ENCODE measurements at regions not wholly inside any gene's neighbourhood (a gene's known extent, or its start where the extent isn't known, plus 50 kb on each side); places are given as distances from the start of the nearest gene placed in this dataset.

GRCh38 chr6:166057431-166057830 lies 110.2 kb downstream of the TBXT start:
- 48% methylated on average over 2 of the region's 2 CpGs for WGBS
- no peaks in the 10 kb centered on the region for H3K36me3 ChIP-seq (ENCODE audit: control insufficient read depth in 4 of 4, insufficient read depth in 3 of 4, low read depth in 1 of 4, low read length in 3 of 4)

GRCh38 chr6:166056637-166057036 lies 111.0 kb downstream of the TBXT start:
- Histone ChIP-seq H3K4me1 (ENCODE audit: control insufficient read depth in 4 of 4, insufficient read depth in 4 of 4, low read length in 3 of 4) (no peaks in the 10 kb centered on the region), H3K27ac (ENCODE audit: low read depth in 1 of 2, low read length in 2 of 2) (no peak overlapping the region), H3K4me3 (ENCODE audit: low read depth in 1 of 3, low read length in 3 of 3) (no peak overlapping the region), H3K9ac (ENCODE audit: low read depth in 1 of 2, low read length in 2 of 2) (no peak overlapping the region), H3K36me3 (ENCODE audit: control insufficient read depth in 4 of 4, insufficient read depth in 3 of 4, low read depth in 1 of 4, low read length in 3 of 4) (no peaks in the 10 kb centered on the region), H3K9me3 (ENCODE audit: control insufficient read depth in 4 of 4, low read length in 3 of 4) (peaks cover 2 to 10% (median 5%) of the 10 kb centered on the region in 4 donors), H3K27me3 (ENCODE audit: control insufficient read depth in 4 of 4, insufficient read depth in 4 of 4, low read length in 3 of 4) (no peaks in the 10 kb centered on the region)
- no peak for DNase-seq (ENCODE audit: low spot score)
- TF ChIP-seq FOXA1 (IDR thresholded peaks at IDR 0.05), result no peak
- no peak for TF ChIP-seq RXRA (IDR thresholded peaks at IDR 0.05)
- no peak for TF ChIP-seq SP1 (IDR thresholded peaks at IDR 0.05)
- TF ChIP-seq ZBTB33 (IDR thresholded peaks at IDR 0.05), result no peak
- TF ChIP-seq YY1 (IDR thresholded peaks at IDR 0.05), result no peak
- TF ChIP-seq MAX (IDR thresholded peaks at IDR 0.05), result no peak
- no peak for TF ChIP-seq TAF1 (conservative IDR thresholded peaks at IDR 0.05)
- TF ChIP-seq ATF3 (IDR thresholded peaks at IDR 0.05), result no peak
- no peak for TF ChIP-seq EGR1 (IDR thresholded peaks at IDR 0.05; ENCODE audit: low read depth in 2 of 2)
- no peak for TF ChIP-seq HNF4A (conservative IDR thresholded peaks at IDR 0.05)
- TF ChIP-seq CTCF (IDR thresholded peaks at IDR 0.05; ENCODE audit: low read depth, low read length, missing input control), result no peak
- TF ChIP-seq RAD21 (IDR thresholded peaks at IDR 0.05), result no peak
- TF ChIP-seq NR2F2 (IDR thresholded peaks at IDR 0.05), result no peak
- TF ChIP-seq JUND (IDR thresholded peaks at IDR 0.05), result no peak
- TF ChIP-seq REST (IDR thresholded peaks at IDR 0.05), result no peak
- 59% methylated on average over 4 of the region's 4 CpGs for WGBS

More at GRCh38 chr6:166057431-166057830, 110.2 kb downstream of the TBXT start:
- peaks cover 2 to 10% (median 5%) of the 10 kb centered on the region in 4 donors for H3K9me3 ChIP-seq (ENCODE audit: control insufficient read depth in 4 of 4, low read length in 3 of 4)
- no peaks in the 10 kb centered on the region for H3K4me1 ChIP-seq (ENCODE audit: control insufficient read depth in 4 of 4, insufficient read depth in 4 of 4, low read length in 3 of 4)
- DNase-seq (ENCODE audit: low spot score), result no peak
- no peak overlapping the region for H3K9ac ChIP-seq (ENCODE audit: low read depth in 1 of 2, low read length in 2 of 2)
- H3K27ac ChIP-seq (ENCODE audit: low read depth in 1 of 2, low read length in 2 of 2), result no peak overlapping the region
- H3K4me3 ChIP-seq (ENCODE audit: low read depth in 1 of 3, low read length in 3 of 3), result no peak overlapping the region
- no peaks in the 10 kb centered on the region for H3K27me3 ChIP-seq (ENCODE audit: control insufficient read depth in 4 of 4, insufficient read depth in 4 of 4, low read length in 3 of 4)
- TF ChIP-seq RAD21 (IDR thresholded peaks at IDR 0.05) (no peak), HNF4G (IDR thresholded peaks at IDR 0.05) (no peak), TAF1 (conservative IDR thresholded peaks at IDR 0.05) (no peak), FOXA2 (IDR thresholded peaks at IDR 0.05) (no peak), MAX (IDR thresholded peaks at IDR 0.05) (no peak)
